Mesenchymal stem cell (in vitro differentiated cells and primary cell): ENCODE measurements at regions not wholly inside any gene's neighbourhood (a gene's known extent, or its start where the extent isn't known, plus 50 kb on each side); places are given as distances from the start of the nearest gene placed in this dataset.
A peak's percentile ranks its signal among the peaks of the same experiment; 100 is the strongest.

Source experiments
- DNase-seq: peaks from one replicate; pipeline ENCODE4 v3.0.0-alpha.2; 2013
- H2AFZ ChIP-seq: one replicate; pipeline ENCODE4 v1.6.1; 2013; ENCODE audit warnings: low read depth, mild to moderate bottlenecking, control low read depth, inconsistent platforms, low read length, moderate library complexity
- H2AK5ac ChIP-seq: 2 replicates; pipeline ENCODE4 v1.6.1; 2013; ENCODE audit warnings: low read length, moderate library complexity, mild to moderate bottlenecking, inconsistent platforms; ENCODE audit not compliant: severe bottlenecking
- H2BK120ac ChIP-seq: one replicate; pipeline ENCODE4 v1.6.1; 2013; ENCODE audit warnings: low read depth, mild to moderate bottlenecking, inconsistent platforms, low read length, moderate library complexity
- H2BK12ac ChIP-seq, 2 experiments: one replicate each; pipeline ENCODE4 v1.6.1; 2013; ENCODE audit warnings: inconsistent platforms in 2 of 2, low read length in 2 of 2, mild to moderate bottlenecking in 2 of 2, moderate library complexity in 2 of 2, control low read depth in 1 of 2
- H2BK15ac ChIP-seq: one replicate; pipeline ENCODE4 v1.6.1; 2013; ENCODE audit warnings: mild to moderate bottlenecking, low read depth, inconsistent platforms; ENCODE audit not compliant: poor library complexity, severe bottlenecking
- H2BK5ac ChIP-seq: 2 replicates; pipeline ENCODE4 v1.6.1; 2013; ENCODE audit warnings: low read depth, mild to moderate bottlenecking, low read length, control low read depth, inconsistent platforms; ENCODE audit not compliant: poor library complexity, severe bottlenecking
- H3K14ac ChIP-seq, 2 experiments: one replicate each; pipeline ENCODE4 v1.6.1; 2013; ENCODE audit warnings: inconsistent platforms in 2 of 2, low read length in 2 of 2, control low read depth in 1 of 2, mild to moderate bottlenecking in 1 of 2, moderate library complexity in 1 of 2
- H3K18ac ChIP-seq, 2 experiments: one replicate each; pipeline ENCODE4 v1.6.1; 2013; ENCODE audit warnings: inconsistent platforms in 2 of 2, low read length in 2 of 2, control low read depth in 1 of 2, low read depth in 1 of 2, mild to moderate bottlenecking in 1 of 2
- H3K23ac ChIP-seq, 2 experiments: one replicate each; pipeline ENCODE4 v1.6.1; 2013; ENCODE audit warnings: inconsistent platforms in 2 of 2, low read length in 2 of 2, mild to moderate bottlenecking in 2 of 2, moderate library complexity in 2 of 2, control low read depth in 1 of 2
- H3K27ac ChIP-seq: 2 replicates; pipeline ENCODE4 v1.5.1; 2013; ENCODE audit warnings: mild to moderate bottlenecking, moderate library complexity, low read length, control low read depth, inconsistent platforms; ENCODE audit not compliant: poor library complexity, severe bottlenecking
- H3K27me3 ChIP-seq, 2 experiments: 2 replicates each; pipeline versions ENCODE4 v1.6.1 to v1.7.0; 2013; ENCODE audit warnings: low read length in 2 of 2, mild to moderate bottlenecking in 2 of 2, moderate library complexity in 2 of 2, control low read depth in 1 of 2, inconsistent platforms in 1 of 2; ENCODE audit not compliant: control insufficient read depth in 1 of 2, insufficient read depth in 1 of 2
- H3K36me3 ChIP-seq, 2 experiments: 2 replicates each; pipeline versions ENCODE4 v1.6.1 to v1.7.0; 2013; ENCODE audit warnings: low read length in 2 of 2, control low read depth in 1 of 2, inconsistent platforms in 1 of 2, low read depth in 1 of 2, mild to moderate bottlenecking in 1 of 2; ENCODE audit not compliant: insufficient read depth in 2 of 2, control insufficient read depth in 1 of 2
- H3K4ac ChIP-seq, 2 experiments: one replicate each; pipeline ENCODE4 v1.6.1; 2013; ENCODE audit warnings: inconsistent platforms in 2 of 2, low read length in 2 of 2, mild to moderate bottlenecking in 2 of 2, moderate library complexity in 2 of 2, control low read depth in 1 of 2, low read depth in 1 of 2
- H3K4me1 ChIP-seq: 2 replicates; pipeline ENCODE4 v1.6.1; 2013; ENCODE audit warnings: low read depth, low read length, control low read depth; ENCODE audit not compliant: control insufficient read depth, insufficient read depth
- H3K4me2 ChIP-seq: 2 replicates; pipeline ENCODE4 v1.6.1; 2013; ENCODE audit warnings: low read length, mild to moderate bottlenecking, inconsistent platforms; ENCODE audit not compliant: poor library complexity, severe bottlenecking
- H3K4me3 ChIP-seq, 2 experiments: 2 replicates each; pipeline versions ENCODE4 v1.5.1 to v1.7.0; 2013; ENCODE audit warnings: low read length in 2 of 2, mild to moderate bottlenecking in 2 of 2, control low read depth in 1 of 2, low read depth in 1 of 2; ENCODE audit not compliant: insufficient read depth in 1 of 2
- H3K79me1 ChIP-seq: replicated peaks from 2 replicates; pipeline ENCODE4 v1.6.1; 2013; ENCODE audit warnings: mild to moderate bottlenecking, control low read depth, low read length, inconsistent platforms; ENCODE audit not compliant: poor library complexity, severe bottlenecking
- H3K9ac ChIP-seq: 2 replicates; pipeline ENCODE4 v1.7.0; 2013; ENCODE audit warnings: mild to moderate bottlenecking, low read length, moderate library complexity
- H3K9me3 ChIP-seq: 2 replicates; pipeline ENCODE4 v1.7.0; 2013; ENCODE audit warnings: mild to moderate bottlenecking, low read length; ENCODE audit not compliant: control insufficient read depth
- H4K8ac ChIP-seq: one replicate; pipeline ENCODE4 v1.6.1; 2013; ENCODE audit warnings: inconsistent platforms, mild to moderate bottlenecking, low read length, moderate library complexity
- H4K91ac ChIP-seq: one replicate; pipeline ENCODE4 v1.6.1; 2013; ENCODE audit warnings: mild to moderate bottlenecking, low read length, inconsistent platforms
- WGBS: methylation state at CpG from one replicate; pipeline ENCODE4 v1.1.7; 2013; ENCODE audit warnings: mixed read lengths; 5-methylcytosine and 5-hydroxymethylcytosine counted together

DNA sequence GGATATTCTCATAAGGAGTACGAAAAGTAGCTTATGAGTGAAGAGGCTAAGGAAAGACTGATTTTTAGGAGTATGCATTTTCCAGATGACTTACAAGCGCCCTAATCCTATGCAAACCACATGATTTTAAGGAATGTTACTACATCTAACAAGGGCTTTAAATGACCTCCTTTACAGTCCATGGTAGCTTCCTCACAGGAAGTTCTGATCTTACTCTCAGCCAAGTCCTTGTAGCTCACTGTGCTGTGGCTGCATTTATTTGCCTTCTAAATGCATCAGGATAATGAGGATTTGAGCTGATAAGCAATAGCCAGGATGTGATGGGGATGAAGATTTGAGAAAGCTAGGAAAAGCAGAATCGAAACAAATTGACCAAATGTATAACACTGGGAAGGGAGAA is 896.0 kb downstream of the MCTP2 start:
- Histone ChIP-seq H2BK15ac (no peak overlapping the region), H3K4me2 (no peak overlapping the region), H3K27me3 (no peaks in the 10 kb centered on the region), H2AFZ (no peak overlapping the region), H3K9ac (no peak overlapping the region), H3K4ac (peak overlapping the region in 1 of 2 experiments; percentile 89), H3K4me1 (peaks cover 2% of the 10 kb centered on the region), H3K36me3 (no peaks in the 10 kb centered on the region), H2AK5ac (no peak overlapping the region), H3K23ac (no peak overlapping the region), H2BK5ac (no peak overlapping the region), H4K8ac (no peak overlapping the region), H3K79me1 (peaks cover 10% of the 10 kb centered on the region), H4K91ac (no peak overlapping the region), H3K4me3 (no peak overlapping the region), H3K18ac (peak overlapping the region; percentile 30 to 95), H2BK120ac (peak overlapping the region; percentile 3), H3K9me3 (no peaks in the 10 kb centered on the region), H3K27ac (no peak overlapping the region), H3K14ac (no peak overlapping the region), H2BK12ac (no peak overlapping the region)
- WGBS = 0% methylated on average over 1 of the region's 3 CpGs
- DNase-seq = peak; percentile 51

DNA sequence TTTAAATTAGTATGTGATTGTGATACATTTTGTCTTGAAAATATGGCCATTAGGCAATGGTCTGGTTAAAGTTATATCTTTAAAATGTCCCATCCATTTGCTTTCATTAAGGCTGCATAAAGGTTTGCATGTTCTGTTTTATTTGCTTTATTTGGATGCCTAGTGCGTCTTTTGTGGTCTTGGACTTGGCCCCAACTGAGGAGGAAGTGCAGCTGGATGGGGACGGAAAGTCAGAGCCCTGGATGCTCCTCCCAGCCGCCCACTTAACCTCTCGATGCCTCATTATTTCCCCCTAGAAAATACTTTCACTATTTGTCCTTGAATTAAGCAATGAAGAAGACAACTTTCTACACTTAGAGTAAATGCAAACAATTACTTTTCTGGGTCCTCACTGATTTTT is 898.2 kb downstream of the MCTP2 start:
- no peak overlapping the region for H2AFZ ChIP-seq
- no peaks in the 10 kb centered on the region for H3K36me3 ChIP-seq
- no peak overlapping the region for H2AK5ac ChIP-seq
- H2BK120ac ChIP-seq = no peak overlapping the region
- H3K4me2 ChIP-seq = no peak overlapping the region
- H3K4me3 ChIP-seq = peak overlapping the region in 1 of 2 experiments; percentile 36
- WGBS = 38% methylated on average over 4 of the region's 4 CpGs
- H2BK5ac ChIP-seq = no peak overlapping the region
- peaks cover 10% of the 10 kb centered on the region for H3K79me1 ChIP-seq
- peaks cover 6% of the 10 kb centered on the region for H3K4me1 ChIP-seq
- no peak overlapping the region for H2BK12ac ChIP-seq
- H4K8ac ChIP-seq = no peak overlapping the region
- H4K91ac ChIP-seq = no peak overlapping the region
- H3K9ac ChIP-seq = peak overlapping the region; percentile 9
- no peak overlapping the region for H3K27ac ChIP-seq
- peak; percentile 69 for DNase-seq
- H3K18ac ChIP-seq = no peak overlapping the region
- no peak overlapping the region for H3K4ac ChIP-seq
- no peak overlapping the region for H3K14ac ChIP-seq
- H2BK15ac ChIP-seq = no peak overlapping the region
- H3K27me3 ChIP-seq = no peaks in the 10 kb centered on the region
- H3K9me3 ChIP-seq = no peaks in the 10 kb centered on the region
- no peak overlapping the region for H3K23ac ChIP-seq

GRCh38 chr15:95131131-95131556 is 899.8 kb downstream of the MCTP2 start:
- WGBS = 73% methylated on average over 5 of the region's 5 CpGs
- Histone ChIP-seq H3K36me3 (no peaks in the 10 kb centered on the region), H3K27ac (peak overlapping the region; percentile 90), H3K4me3 (peak overlapping the region in 1 of 2 experiments; percentile 26), H2BK15ac (no peak overlapping the region), H3K4ac (peak overlapping the region in 1 of 2 experiments; percentile 32), H3K4me1 (peaks cover 6% of the 10 kb centered on the region), H3K9ac (no peak overlapping the region), H3K4me2 (no peak overlapping the region), H2AFZ (no peak overlapping the region), H2BK12ac (peak overlapping the region; percentile 51 to 93), H3K23ac (no peak overlapping the region), H3K27me3 (no peaks in the 10 kb centered on the region), H3K18ac (peak overlapping the region; percentile 45 to 70), H3K9me3 (no peaks in the 10 kb centered on the region), H2AK5ac (peak overlapping the region; percentile 98), H2BK120ac (no peak overlapping the region), H4K91ac (peak overlapping the region; percentile 74), H3K14ac (no peak overlapping the region), H4K8ac (peak overlapping the region; percentile 82), H2BK5ac (peak overlapping the region; percentile 51), H3K79me1 (peaks cover 10% of the 10 kb centered on the region)
- no peak for DNase-seq

- peak overlapping the region; percentile 90 for H3K27ac ChIP-seq
- no peak overlapping the region for H2AK5ac ChIP-seq
- H3K36me3 ChIP-seq = no peaks in the 10 kb centered on the region
- no peak overlapping the region for H2BK120ac ChIP-seq
- peak; percentile 62 for DNase-seq
- H3K79me1 ChIP-seq = peaks cover 10% of the 10 kb centered on the region
- H3K4ac ChIP-seq = peak overlapping the region in 1 of 2 experiments; percentile 69
- H2BK15ac ChIP-seq = no peak overlapping the region
- peak overlapping the region in 1 of 2 experiments; percentile 88 for H2BK12ac ChIP-seq
- H3K9ac ChIP-seq = peak overlapping the region; percentile 22
- H3K4me2 ChIP-seq = no peak overlapping the region
- H3K4me3 ChIP-seq = peak overlapping the region in 1 of 2 experiments; percentile 31
- H4K91ac ChIP-seq = no peak overlapping the region
- no peak overlapping the region for H3K14ac ChIP-seq
- H2BK5ac ChIP-seq = no peak overlapping the region
- H3K4me1 ChIP-seq = peaks cover 4% of the 10 kb centered on the region
- H2AFZ ChIP-seq = no peak overlapping the region
- no peaks in the 10 kb centered on the region for H3K9me3 ChIP-seq
- WGBS = 0% methylated on average over 1 of the region's 1 CpG
- H3K23ac ChIP-seq = no peak overlapping the region
- H4K8ac ChIP-seq = no peak overlapping the region
- peak overlapping the region in 1 of 2 experiments; percentile 52 for H3K18ac ChIP-seq
- no peaks in the 10 kb centered on the region for H3K27me3 ChIP-seq
Observed at GRCh38 chr15:95132774-95133173, 901.4 kb downstream of the MCTP2 start.
